Cardiac muscle cell (in vitro differentiated cells and primary cell): ENCODE measurements at regions not wholly inside any gene's neighbourhood (a gene's known extent, or its start where the extent isn't known, plus 50 kb on each side); places are given as distances from the start of the nearest gene placed in this dataset.

Experiments
- DNase-seq, 2 donors: peaks; one replicate each; pipeline versions ENCODE4 v3.0.0 to v3.0.0-alpha.2; 2010 to 2017; ENCODE audit warnings: low read depth in 1 of 2, low spot score in 1 of 2
- H3K27ac ChIP-seq: fragments of 200-600 bp; sonication (generic); 2 replicates; pipeline ENCODE4 v1.5.1; 2016
- H3K27me3 ChIP-seq: fragments of 200-600 bp; sonication (generic); 2 replicates; pipeline ENCODE4 v1.6.0; 2016; ENCODE audit warnings: control low read depth
- H3K36me3 ChIP-seq: fragments of 200-600 bp; sonication (generic); 2 replicates; pipeline ENCODE4 v1.5.1; 2016; ENCODE audit warnings: control low read depth
- H3K4me1 ChIP-seq: fragments of 200-600 bp; sonication (generic); 2 replicates; pipeline ENCODE4 v1.8.1; 2017; ENCODE audit warnings: low read depth, mild to moderate bottlenecking, mixed run types
- H3K4me3 ChIP-seq: fragments of 200-600 bp; sonication (generic); 2 replicates; pipeline ENCODE4 v1.5.1; 2016; ENCODE audit warnings: mild to moderate bottlenecking
- H3K9me3 ChIP-seq: fragments of 200-600 bp; sonication (generic); 2 replicates; pipeline ENCODE4 v1.5.1; 2017; ENCODE audit warnings: low read depth, mild to moderate bottlenecking, control low read depth
- CTCF ChIP-seq: IDR thresholded peaks from 2 replicates; pipeline ENCODE4 v1.5.1; 2012; ENCODE audit warnings: low read depth, mild to moderate bottlenecking, low read length

- H3K36me3 ChIP-seq: no peaks in the 10 kb centered on the region
- no peak for TF ChIP-seq CTCF
- H3K27me3 ChIP-seq: no peaks in the 10 kb centered on the region
- no peaks in the 10 kb centered on the region for H3K9me3 ChIP-seq
- H3K4me3 ChIP-seq: no peak overlapping the region
- H3K27ac ChIP-seq: no peak overlapping the region
- peaks cover 19% of the 10 kb centered on the region for H3K4me1 ChIP-seq
- DNase-seq: peak in 1 of 2 donors; percentile 79
These were observed 92.0 kb upstream of the BMPER start for GRCh38 chr7:33813331-33813730.

GRCh38 chr7:33814400-33814799 is 90.9 kb upstream of the BMPER start:
- Histone ChIP-seq H3K27me3 (no peaks in the 10 kb centered on the region), H3K9me3 (no peaks in the 10 kb centered on the region), H3K27ac (no peak overlapping the region), H3K4me1 (peaks cover 11% of the 10 kb centered on the region), H3K4me3 (no peak overlapping the region), H3K36me3 (no peaks in the 10 kb centered on the region)
- DNase-seq: peak in 1 of 2 donors; percentile 58
- TF ChIP-seq CTCF: no peak

- no peak for DNase-seq
- H3K27ac ChIP-seq: no peak overlapping the region
- H3K4me3 ChIP-seq: no peak overlapping the region
- peaks cover 10% of the 10 kb centered on the region for H3K4me1 ChIP-seq
- no peak for TF ChIP-seq CTCF
- no peaks in the 10 kb centered on the region for H3K36me3 ChIP-seq
- H3K9me3 ChIP-seq: no peaks in the 10 kb centered on the region
- H3K27me3 ChIP-seq: no peaks in the 10 kb centered on the region
These were observed 90.4 kb upstream of the BMPER start for GRCh38 chr7:33814936-33815335.

GRCh38 chr7:33815336-33815735 is 90.0 kb upstream of the BMPER start:
- Histone ChIP-seq H3K4me3 (no peak overlapping the region), H3K36me3 (no peaks in the 10 kb centered on the region), H3K27me3 (no peaks in the 10 kb centered on the region), H3K9me3 (no peaks in the 10 kb centered on the region), H3K27ac (no peak overlapping the region), H3K4me1 (peaks cover 10% of the 10 kb centered on the region)
- TF ChIP-seq CTCF: no peak
- no peak for DNase-seq

- H3K4me1 ChIP-seq: peaks cover 10% of the 10 kb centered on the region
- no peak for TF ChIP-seq CTCF
- H3K9me3 ChIP-seq: no peaks in the 10 kb centered on the region
- peak in 1 of 2 donors; percentile 55 for DNase-seq
- H3K27me3 ChIP-seq: no peaks in the 10 kb centered on the region
- no peaks in the 10 kb centered on the region for H3K36me3 ChIP-seq
- no peak overlapping the region for H3K27ac ChIP-seq
- H3K4me3 ChIP-seq: no peak overlapping the region
These were observed 89.2 kb upstream of the BMPER start for GRCh38 chr7:33816106-33816505.

GRCh38 chr7:33819658-33820057 is 85.7 kb upstream of the BMPER start:
- Histone ChIP-seq H3K4me3 (no peak overlapping the region), H3K4me1 (peaks cover 10% of the 10 kb centered on the region), H3K27me3 (no peaks in the 10 kb centered on the region), H3K27ac (no peak overlapping the region), H3K9me3 (no peaks in the 10 kb centered on the region), H3K36me3 (no peaks in the 10 kb centered on the region)
- no peak for TF ChIP-seq CTCF
- no peak for DNase-seq
